ENCODE measurements at regions not wholly inside any gene's neighbourhood (a gene's known extent, or its start where the extent isn't known, plus 50 kb on each side); places are given as distances from the start of the nearest gene placed in this dataset.

DNA sequence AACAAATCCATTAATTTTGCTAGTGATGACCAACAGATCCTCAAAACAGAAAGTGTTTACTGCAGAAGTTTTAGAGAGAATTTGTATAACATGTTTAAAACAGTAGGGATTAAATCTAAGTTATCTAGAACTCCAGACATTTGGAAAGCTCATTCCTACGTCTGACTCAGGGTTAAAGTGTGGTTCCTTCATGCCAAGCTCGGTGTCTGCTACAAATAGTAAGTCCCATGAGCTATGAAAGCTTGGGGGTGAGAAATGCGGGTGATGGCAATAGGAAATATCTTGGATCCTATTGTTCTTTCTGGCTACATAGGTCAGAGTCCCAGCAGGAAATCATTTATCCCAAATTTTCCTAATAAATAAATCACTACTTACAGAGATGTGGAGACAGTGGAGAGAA, 867.1 kb downstream of the UQCRFS1 start:
- TF ChIP-seq, protein P1, sequence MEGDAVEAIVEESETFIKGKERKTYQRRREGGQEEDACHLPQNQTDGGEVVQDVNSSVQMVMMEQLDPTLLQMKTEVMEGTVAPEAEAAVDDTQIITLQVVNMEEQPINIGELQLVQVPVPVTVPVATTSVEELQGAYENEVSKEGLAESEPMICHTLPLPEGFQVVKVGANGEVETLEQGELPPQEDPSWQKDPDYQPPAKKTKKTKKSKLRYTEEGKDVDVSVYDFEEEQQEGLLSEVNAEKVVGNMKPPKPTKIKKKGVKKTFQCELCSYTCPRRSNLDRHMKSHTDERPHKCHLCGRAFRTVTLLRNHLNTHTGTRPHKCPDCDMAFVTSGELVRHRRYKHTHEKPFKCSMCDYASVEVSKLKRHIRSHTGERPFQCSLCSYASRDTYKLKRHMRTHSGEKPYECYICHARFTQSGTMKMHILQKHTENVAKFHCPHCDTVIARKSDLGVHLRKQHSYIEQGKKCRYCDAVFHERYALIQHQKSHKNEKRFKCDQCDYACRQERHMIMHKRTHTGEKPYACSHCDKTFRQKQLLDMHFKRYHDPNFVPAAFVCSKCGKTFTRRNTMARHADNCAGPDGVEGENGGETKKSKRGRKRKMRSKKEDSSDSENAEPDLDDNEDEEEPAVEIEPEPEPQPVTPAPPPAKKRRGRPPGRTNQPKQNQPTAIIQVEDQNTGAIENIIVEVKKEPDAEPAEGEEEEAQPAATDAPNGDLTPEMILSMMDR (conservative IDR thresholded peaks at IDR 0.05), result no peak
- TF ChIP-seq EZH2 (IDR thresholded peaks at IDR 0.05; ENCODE audit: low read depth), result no peak

Data from PC-9 (cell line).